ENCODE measurements at regions not wholly inside any gene's neighbourhood (a gene's known extent, or its start where the extent isn't known, plus 50 kb on each side); places are given as distances from the start of the nearest gene placed in this dataset.

DNA sequence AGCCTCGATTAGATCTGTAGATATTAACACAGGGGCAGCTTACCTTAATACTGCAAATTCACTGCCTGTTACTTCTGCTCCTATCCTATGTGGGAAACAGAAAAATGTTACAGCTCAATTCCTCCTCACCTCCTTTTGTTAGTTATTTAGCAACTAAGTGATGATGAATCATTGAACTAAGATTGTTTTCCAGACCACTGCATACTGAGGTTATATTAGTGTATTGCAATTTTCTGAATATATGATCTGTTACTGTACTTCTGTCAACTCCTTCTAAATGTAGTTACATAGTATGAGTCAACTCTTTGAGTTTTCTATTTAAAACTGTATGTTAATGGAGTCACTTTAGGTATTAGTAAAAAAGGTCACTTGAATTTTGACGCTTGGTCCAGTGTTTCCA is 331.5 kb upstream of the SLCO3A1 start:
- TF ChIP-seq, protein P1, sequence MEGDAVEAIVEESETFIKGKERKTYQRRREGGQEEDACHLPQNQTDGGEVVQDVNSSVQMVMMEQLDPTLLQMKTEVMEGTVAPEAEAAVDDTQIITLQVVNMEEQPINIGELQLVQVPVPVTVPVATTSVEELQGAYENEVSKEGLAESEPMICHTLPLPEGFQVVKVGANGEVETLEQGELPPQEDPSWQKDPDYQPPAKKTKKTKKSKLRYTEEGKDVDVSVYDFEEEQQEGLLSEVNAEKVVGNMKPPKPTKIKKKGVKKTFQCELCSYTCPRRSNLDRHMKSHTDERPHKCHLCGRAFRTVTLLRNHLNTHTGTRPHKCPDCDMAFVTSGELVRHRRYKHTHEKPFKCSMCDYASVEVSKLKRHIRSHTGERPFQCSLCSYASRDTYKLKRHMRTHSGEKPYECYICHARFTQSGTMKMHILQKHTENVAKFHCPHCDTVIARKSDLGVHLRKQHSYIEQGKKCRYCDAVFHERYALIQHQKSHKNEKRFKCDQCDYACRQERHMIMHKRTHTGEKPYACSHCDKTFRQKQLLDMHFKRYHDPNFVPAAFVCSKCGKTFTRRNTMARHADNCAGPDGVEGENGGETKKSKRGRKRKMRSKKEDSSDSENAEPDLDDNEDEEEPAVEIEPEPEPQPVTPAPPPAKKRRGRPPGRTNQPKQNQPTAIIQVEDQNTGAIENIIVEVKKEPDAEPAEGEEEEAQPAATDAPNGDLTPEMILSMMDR (IDR thresholded peaks at IDR 0.05; ENCODE audit: low read length): no peak
- TF ChIP-seq EZH2 (IDR thresholded peaks at IDR 0.05; ENCODE audit: borderline replicate concordance, low read length): no peak
